ENCODE measurements at regions not wholly inside any gene's neighbourhood (a gene's known extent, or its start where the extent isn't known, plus 50 kb on each side); places are given as distances from the start of the nearest gene placed in this dataset.

DNA sequence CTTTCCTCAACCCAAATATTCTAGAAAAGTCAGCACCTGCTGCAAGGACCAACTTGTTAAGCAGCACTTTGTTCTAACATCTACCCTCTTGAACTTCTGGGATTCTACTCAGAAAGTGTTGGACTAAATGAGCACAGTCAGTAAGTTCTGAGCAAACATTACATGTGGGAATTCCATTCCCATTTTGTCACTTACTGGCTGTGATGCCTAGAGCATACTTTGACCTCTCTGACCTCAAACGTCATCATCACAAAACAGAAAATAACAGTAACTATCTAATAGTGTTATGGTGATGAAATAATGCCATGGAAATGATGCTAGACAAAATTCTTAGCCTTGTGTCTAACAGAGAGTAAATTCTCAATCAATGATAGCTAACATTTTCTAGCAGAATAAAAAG lies 829.4 kb downstream of the EPHA7 start:
- H3K9me3 ChIP-seq: no peaks in the 10 kb centered on the region
- TF ChIP-seq POLR2AphosphoS5 (IDR thresholded peaks at IDR 0.05) (no peak), POLR2A (IDR thresholded peaks at IDR 0.05) (no peak), CTCF (IDR thresholded peaks at IDR 0.05) (no peak)
- no peak overlapping the region for H3K27ac ChIP-seq
- DNase-seq (ENCODE audit: low spot score in 2 of 2): no peak
- H3K4me3 ChIP-seq: no peak overlapping the region
- no peaks in the 10 kb centered on the region for H3K4me1 ChIP-seq
- intact Hi-C loops (cut with DNase I; ENCODE audit: low total_unique reads): no loop called here
- no peaks in the 10 kb centered on the region for H3K27me3 ChIP-seq
- no peaks in the 10 kb centered on the region for H3K36me3 ChIP-seq

GRCh38 chr6:92588148-92588547 lies 831.2 kb downstream of the EPHA7 start:
- no peaks in the 10 kb centered on the region for H3K4me1 ChIP-seq
- no peak for DNase-seq (ENCODE audit: low spot score in 2 of 2)
- H3K4me3 ChIP-seq: no peak overlapping the region
- no peak overlapping the region for H3K27ac ChIP-seq
- H3K36me3 ChIP-seq: no peaks in the 10 kb centered on the region
- no peaks in the 10 kb centered on the region for H3K27me3 ChIP-seq
- no peaks in the 10 kb centered on the region for H3K9me3 ChIP-seq
- intact Hi-C loops (cut with DNase I; ENCODE audit: low total_unique reads): no loop called here
- TF ChIP-seq POLR2AphosphoS5 (IDR thresholded peaks at IDR 0.05) (no peak), POLR2A (IDR thresholded peaks at IDR 0.05) (no peak), CTCF (IDR thresholded peaks at IDR 0.05) (no peak)

- no peaks in the 10 kb centered on the region for H3K4me1 ChIP-seq
- no peak overlapping the region for H3K4me3 ChIP-seq
- H3K36me3 ChIP-seq: no peaks in the 10 kb centered on the region
- intact Hi-C loops (cut with DNase I; ENCODE audit: low total_unique reads): no loop called here
- H3K27ac ChIP-seq: no peak overlapping the region
- TF ChIP-seq POLR2A (IDR thresholded peaks at IDR 0.05) (no peak), POLR2AphosphoS5 (IDR thresholded peaks at IDR 0.05) (no peak)
- no peaks in the 10 kb centered on the region for H3K27me3 ChIP-seq
- H3K9me3 ChIP-seq: no peaks in the 10 kb centered on the region
- no peak for DNase-seq (ENCODE audit: low spot score in 2 of 2)
Measured at GRCh38 chr6:92587525-92587924, 831.8 kb downstream of the EPHA7 start.

DNA sequence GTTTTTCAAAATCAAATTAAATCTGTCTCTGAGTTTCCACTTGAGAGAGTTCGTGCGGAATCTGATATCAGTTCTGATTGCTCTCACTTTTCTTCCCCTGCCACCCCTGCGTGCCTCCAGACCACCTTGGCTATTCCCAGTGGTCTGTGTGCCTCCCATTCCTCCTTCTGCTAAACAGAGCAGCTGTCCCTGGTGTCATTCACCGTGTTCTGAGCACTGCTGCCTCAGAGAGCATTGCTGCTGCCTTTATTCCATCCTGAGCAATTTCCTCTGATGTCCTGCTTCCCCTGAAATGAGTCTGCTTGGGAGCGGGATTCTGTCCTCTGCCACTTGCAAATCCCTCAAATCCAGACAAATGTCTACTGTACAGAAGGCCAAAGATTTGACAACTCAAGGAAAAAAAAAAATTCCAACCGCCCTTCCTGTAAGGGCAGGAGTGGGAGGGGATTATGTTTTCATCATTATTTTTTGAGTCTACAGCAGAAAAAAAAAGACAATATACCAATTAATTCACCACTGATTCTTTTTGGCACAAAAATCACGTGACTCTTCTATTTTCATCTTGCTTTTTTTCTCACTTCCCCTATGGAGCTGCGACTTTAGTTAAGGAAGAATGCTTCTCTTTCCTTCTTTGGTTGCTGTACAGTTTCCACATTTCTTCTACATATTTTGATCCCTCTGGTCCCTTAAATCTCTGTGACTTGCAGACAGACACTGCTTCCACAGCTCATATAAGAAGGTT lies 833.0 kb downstream of the EPHA7 start:
- no peak for DNase-seq (ENCODE audit: low spot score in 2 of 2)
- Histone ChIP-seq H3K36me3 (no peaks in the 10 kb centered on the region), H3K4me1 (no peaks in the 10 kb centered on the region), H3K27ac (no peak overlapping the region), H3K27me3 (no peaks in the 10 kb centered on the region), H3K9me3 (no peaks in the 10 kb centered on the region), H3K4me3 (no peak overlapping the region)
- intact Hi-C loops (cut with DNase I; ENCODE audit: low total_unique reads): no loop called here
- no peak for TF ChIP-seq POLR2AphosphoS5 (IDR thresholded peaks at IDR 0.05)
- TF ChIP-seq POLR2A (IDR thresholded peaks at IDR 0.05): no peak
- no peak for TF ChIP-seq CTCF (IDR thresholded peaks at IDR 0.05)

GRCh38 chr6:92582211-92582610 lies 837.1 kb downstream of the EPHA7 start:
- H3K27ac ChIP-seq: no peak overlapping the region
- TF ChIP-seq POLR2A (IDR thresholded peaks at IDR 0.05): no peak
- TF ChIP-seq CTCF (IDR thresholded peaks at IDR 0.05): no peak
- TF ChIP-seq POLR2AphosphoS5 (IDR thresholded peaks at IDR 0.05): no peak
- no peak for DNase-seq (ENCODE audit: low spot score in 2 of 2)
- H3K4me3 ChIP-seq: no peak overlapping the region
- intact Hi-C loops (cut with DNase I; ENCODE audit: low total_unique reads): no loop called here
- no peaks in the 10 kb centered on the region for H3K4me1 ChIP-seq
- peaks cover 4 to 15% of the 10 kb centered on the region in 2 donors for H3K9me3 ChIP-seq
- H3K36me3 ChIP-seq: no peaks in the 10 kb centered on the region
- no peaks in the 10 kb centered on the region for H3K27me3 ChIP-seq

All from breast epithelium (tissue), 4 donors.